ENCODE measurements at regions not wholly inside any gene's neighbourhood (a gene's known extent, or its start where the extent isn't known, plus 50 kb on each side); places are given as distances from the start of the nearest gene placed in this dataset.

DNA sequence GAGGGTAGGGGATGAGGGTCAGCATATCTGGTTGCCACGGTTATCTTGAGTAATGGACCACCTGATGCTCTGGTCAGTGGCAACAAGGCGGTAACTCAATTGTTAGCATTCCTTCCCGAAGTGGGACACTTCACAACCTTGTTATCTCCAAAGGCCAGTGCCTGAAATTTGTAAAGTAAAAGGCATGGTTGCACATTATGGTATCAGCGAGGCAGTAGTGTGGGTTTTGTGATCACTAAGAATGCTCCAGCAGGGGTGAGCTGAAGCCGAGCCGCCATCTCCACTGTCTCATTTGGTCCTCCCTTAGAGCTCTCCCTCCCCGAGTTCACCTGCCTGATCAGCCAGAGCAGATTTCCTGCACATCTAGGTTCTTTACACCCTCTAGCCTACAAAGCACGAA is 50.5 kb upstream of the LGALSL start:
- Histone ChIP-seq H3K79me1 (ENCODE audit: low read depth, low read length) (no peaks in the 10 kb centered on the region), H3K18ac (ENCODE audit: extremely low read depth, low read length) (peak overlapping the region; percentile 62; the same call in 1 of the 2 replicates), H3K14ac (ENCODE audit: insufficient read length) (no peak overlapping the region), H2AFZ (ENCODE audit: low read length) (peak overlapping the region; percentile 79; the same call in 1 of the 2 replicates), H2BK5ac (ENCODE audit: low read depth, low read length) (peak overlapping the region; percentile 81; the same call in 1 of the 2 replicates), H3K4me2 (ENCODE audit: insufficient read depth in 1 of 2, low read depth in 2 of 2, low read length in 2 of 2) (peak overlapping the region in 1 of 2 experiments; percentile 87; a peak in 2 of 4 replicates), H2BK20ac (ENCODE audit: low read length) (peak overlapping the region; percentile 82; the same call in 1 of the 2 replicates), H3K4me1 (replicated peaks in 1 of 4; ENCODE audit: control insufficient read depth in 3 of 4, insufficient read depth in 4 of 4, low read length in 3 of 4) (peaks cover 18 to 35% (median 25%) of the 10 kb centered on the region in 4 experiments), H2AK5ac (ENCODE audit: low read depth, low read length) (no peak overlapping the region), H3K27ac (ENCODE audit: low read depth, low read length) (peak overlapping the region; percentile 73; the same call in 1 of the 2 replicates), H4K20me1 (replicated peaks in 1 of 2; ENCODE audit: control insufficient read depth in 1 of 2, insufficient read depth in 2 of 2, low read length in 2 of 2) (peaks cover 0 to 2% of the 10 kb centered on the region in 2 experiments), H2BK120ac (replicated peaks; ENCODE audit: low read depth, low read length) (peak overlapping the region; percentile 87), H3K79me2 (ENCODE audit: control insufficient read depth in 1 of 2, insufficient read depth in 2 of 2, low read length in 2 of 2) (no peaks in the 10 kb centered on the region), H3K4me3 (ENCODE audit: extremely low read depth in 1 of 4, insufficient read depth in 2 of 4, low read depth in 3 of 4, low read length in 4 of 4) (peak overlapping the region in 1 of 4 experiments; percentile 51; a peak in 1 of 8 replicates), H3K4ac (replicated peaks; ENCODE audit: insufficient read length, low read depth, low read length) (peak overlapping the region; percentile 4), H3K36me3 (ENCODE audit: control insufficient read depth in 2 of 4, insufficient read depth in 4 of 4, low read length in 3 of 4) (no peaks in the 10 kb centered on the region), H3K27me3 (replicated peaks in 1 of 4; ENCODE audit: control insufficient read depth in 3 of 4, extremely low read depth in 1 of 4, insufficient read depth in 3 of 4, low read length in 3 of 4) (no peaks in the 10 kb centered on the region), H4K91ac (replicated peaks; ENCODE audit: insufficient read length, low read length) (no peak overlapping the region), H3K56ac (replicated peaks; ENCODE audit: insufficient read length, low read depth, low read length) (no peak overlapping the region), H4K5ac (ENCODE audit: insufficient read length, low read depth, low read length) (peak overlapping the region; percentile 32), H2BK12ac (ENCODE audit: low read depth, low read length) (peak overlapping the region; percentile 89; the same call in 1 of the 2 replicates), H3K23ac (ENCODE audit: insufficient read length) (no peak overlapping the region), H4K8ac (ENCODE audit: extremely low read depth, insufficient read depth, low read length) (no peak overlapping the region), H3K9me3 (ENCODE audit: insufficient read depth in 2 of 2, low read depth in 1 of 2, low read length in 1 of 2) (no peaks in the 10 kb centered on the region), H2BK15ac (ENCODE audit: low read length) (no peak overlapping the region), H3K23me2 (ENCODE audit: low read depth, low read length) (peaks cover 1% of the 10 kb centered on the region), H3K9ac (replicated peaks in 1 of 4; ENCODE audit: extremely low read depth in 1 of 4, low read depth in 3 of 4, low read length in 3 of 4) (no peak overlapping the region)
- WGBS, 2 experiments (ENCODE audit: extremely low coverage in 1 of 2, insufficient coverage in 1 of 2, insufficient read length in 1 of 2, insufficient replicate concordance in 2 of 2, low coverage in 1 of 2, low lambda C conversion rate in 2 of 2, missing lambda C conversion rate in 1 of 2): 78% methylated on average over 8 of the region's 8 CpGs; no CpG with 5 or more reads in 1 of the 2 experiments
- no peak for TF ChIP-seq TCF12 (IDR thresholded peaks at IDR 0.05; ENCODE audit: low read depth, low read length)
- no peak for TF ChIP-seq CREB1 (IDR thresholded peaks at IDR 0.05)
- no peak for TF ChIP-seq TAF7 (optimal IDR thresholded peaks at IDR 0.05; ENCODE audit: borderline replicate concordance, low read depth, low read length)
- TF ChIP-seq CHD2 (IDR thresholded peaks at IDR 0.05; ENCODE audit: low read length): no peak
- TF ChIP-seq SIX5 (IDR thresholded peaks at IDR 0.05; ENCODE audit: low read depth, low read length): no peak
- no peak for TF ChIP-seq POLR2AphosphoS5 (IDR thresholded peaks at IDR 0.05; ENCODE audit: low read depth, low read length)
- TF ChIP-seq SP2 (IDR thresholded peaks at IDR 0.05; ENCODE audit: low read length): no peak
- no peak for TF ChIP-seq NRF1 (IDR thresholded peaks at IDR 0.05; ENCODE audit: low read depth, low read length)
- POLR2A ChIA-PET (ENCODE audit: partially characterized antibody): interaction anchor here (0.6 to 1.6 kb wide), 8 partner anchors 13 to 473 kb away, joined by 3 to 5 read pairs (median 3); partner anchors contain the start of gene LGALSL
- FAIRE-seq (no peak), DNase-seq (ENCODE audit: low read depth in 1 of 2, low spot score in 2 of 2) (no peak)
- CTCF ChIA-PET (ENCODE audit: partially characterized antibody): interaction anchor here (1.1 to 2.1 kb wide), 5 partner anchors 31 to 84 kb away, joined by 4 to 10 read pairs (median 4); no protein-coding TSS in a partner anchor

All from H1 (cell line).